ENCODE measurements at regions not wholly inside any gene's neighbourhood (a gene's known extent, or its start where the extent isn't known, plus 50 kb on each side); places are given as distances from the start of the nearest gene placed in this dataset.

- intact Hi-C loops (cut with DNase I) = no loop called here
- Histone ChIP-seq H3K36me3 (no peaks in the 10 kb centered on the region), H3K27ac (no peak overlapping the region), H3K4me1 (no peaks in the 10 kb centered on the region), H3K27me3 (no peaks in the 10 kb centered on the region), H3K4me3 (no peak overlapping the region), H3K9me3 (peaks cover 0 to 4% (median 0%) of the 10 kb centered on the region in 11 donors)
- DNase-seq = no peak
- no peak for TF ChIP-seq CTCF (IDR thresholded peaks at IDR 0.05)
- no peak for ATAC-seq
- WGBS, 2 donors = 76 to 85% methylated on average over 1 of the region's 1 CpG
Observed at GRCh38 chr4:43959976-43960375, 488.6 kb downstream of the KCTD8 start.

GRCh38 chr4:43968011-43968410 lies 480.6 kb downstream of the KCTD8 start:
- TF ChIP-seq CTCF (IDR thresholded peaks at IDR 0.05) = no peak
- Histone ChIP-seq H3K27me3 (no peaks in the 10 kb centered on the region), H3K27ac (no peak overlapping the region), H3K4me1 (no peaks in the 10 kb centered on the region), H3K9me3 (no peaks in the 10 kb centered on the region), H3K4me3 (no peak overlapping the region), H3K36me3 (no peaks in the 10 kb centered on the region)
- intact Hi-C loops (cut with DNase I) = no loop called here
- WGBS, 2 donors = 91 to 92% methylated on average over 9 of the region's 9 CpGs
- no peak for DNase-seq
- ATAC-seq = no peak

GRCh38 chr4:43983610-43984009 lies 465.0 kb downstream of the KCTD8 start:
- H3K4me3 ChIP-seq = no peak overlapping the region
- 83 to 89% methylated on average over 1 of the region's 1 CpG for WGBS, 2 donors
- DNase-seq (no peak), ATAC-seq (no peak)
- H3K9me3 ChIP-seq = peaks cover 0 to 6% (median 0%) of the 10 kb centered on the region in 11 donors
- H3K36me3 ChIP-seq = no peaks in the 10 kb centered on the region
- no peaks in the 10 kb centered on the region for H3K4me1 ChIP-seq
- H3K27ac ChIP-seq = no peak overlapping the region
- intact Hi-C loops (cut with DNase I) = no loop called here
- H3K27me3 ChIP-seq = no peaks in the 10 kb centered on the region
- no peak for TF ChIP-seq CTCF (IDR thresholded peaks at IDR 0.05)

- Histone ChIP-seq H3K4me1 (no peaks in the 10 kb centered on the region), H3K27me3 (no peaks in the 10 kb centered on the region), H3K27ac (no peak overlapping the region), H3K4me3 (no peak overlapping the region), H3K9me3 (peaks cover 0 to 6% (median 0%) of the 10 kb centered on the region in 11 donors), H3K36me3 (no peaks in the 10 kb centered on the region)
- no peak for TF ChIP-seq CTCF (IDR thresholded peaks at IDR 0.05)
- WGBS, 2 donors = 87 to 88% methylated on average over 9 of the region's 9 CpGs
- DNase-seq = no peak
- ATAC-seq = no peak
- intact Hi-C loops (cut with DNase I) = no loop called here
Observed at GRCh38 chr4:43987331-43987944, 461.2 kb downstream of the KCTD8 start.
